GM19035 (cell line): ENCODE measurements at regions not wholly inside any gene's neighbourhood (a gene's known extent, or its start where the extent isn't known, plus 50 kb on each side); places are given as distances from the start of the nearest gene placed in this dataset.

Experiments used
- ATAC-seq: cut with Tn5 transposase; IDR thresholded peaks from one replicate; pipeline ENCODE4 v1.9.1; 2021; ENCODE audit not compliant: unreplicated experiment

- ATAC-seq, result no peak
Observed at GRCh38 chr9:626596-626995, 214.9 kb upstream of the DMRT1 start.

- ATAC-seq, result no peak
Observed at GRCh38 chr9:627336-627970, 214.0 kb upstream of the DMRT1 start.

DNA sequence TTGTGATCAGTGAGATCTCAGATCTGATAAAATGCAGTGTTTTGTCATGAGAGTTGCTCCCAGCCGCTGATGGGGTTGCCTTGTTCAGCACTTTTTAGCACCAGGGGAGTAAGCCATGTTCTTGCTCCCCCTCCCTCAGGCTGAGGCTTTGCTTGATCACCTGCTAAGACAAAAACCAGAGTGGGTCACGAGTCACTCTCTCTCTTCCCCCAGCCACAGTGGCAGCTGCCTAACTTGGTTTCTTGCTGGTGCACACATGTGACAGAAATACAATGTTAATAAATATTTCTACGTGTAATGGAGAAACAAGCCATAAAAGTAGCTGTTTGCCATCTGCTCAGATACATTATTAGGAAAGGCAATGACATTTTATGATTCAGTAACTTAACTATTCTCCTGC is 212.4 kb upstream of the DMRT1 start:
- ATAC-seq, result no peak

- ATAC-seq, result no peak
Observed at GRCh38 chr9:630817-631216, 210.7 kb upstream of the DMRT1 start.

DNA sequence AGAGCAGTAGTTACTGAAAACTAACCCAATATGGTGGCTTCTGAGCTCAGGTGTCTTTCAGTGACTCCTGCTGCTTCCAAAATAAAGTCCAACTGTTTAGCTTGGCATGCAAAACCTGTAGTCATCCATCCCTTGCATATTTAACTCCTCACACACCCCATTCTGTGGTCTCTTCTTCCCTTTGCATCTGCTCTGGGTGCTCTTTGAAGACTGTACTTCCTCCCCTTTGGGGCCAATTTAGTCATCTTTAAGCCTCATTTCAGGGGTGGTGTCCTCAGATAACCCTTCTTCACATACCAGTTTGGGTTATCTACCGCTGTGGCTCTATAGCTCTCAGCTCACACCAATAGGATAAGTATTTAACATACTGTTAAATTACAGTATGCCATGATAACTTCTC is 209.9 kb upstream of the DMRT1 start:
- ATAC-seq, result no peak

GRCh38 chr9:633461-633860 is 208.0 kb upstream of the DMRT1 start:
- no peak for ATAC-seq

- no peak for ATAC-seq
Observed at GRCh38 chr9:636931-637591, 204.4 kb upstream of the DMRT1 start.

DNA sequence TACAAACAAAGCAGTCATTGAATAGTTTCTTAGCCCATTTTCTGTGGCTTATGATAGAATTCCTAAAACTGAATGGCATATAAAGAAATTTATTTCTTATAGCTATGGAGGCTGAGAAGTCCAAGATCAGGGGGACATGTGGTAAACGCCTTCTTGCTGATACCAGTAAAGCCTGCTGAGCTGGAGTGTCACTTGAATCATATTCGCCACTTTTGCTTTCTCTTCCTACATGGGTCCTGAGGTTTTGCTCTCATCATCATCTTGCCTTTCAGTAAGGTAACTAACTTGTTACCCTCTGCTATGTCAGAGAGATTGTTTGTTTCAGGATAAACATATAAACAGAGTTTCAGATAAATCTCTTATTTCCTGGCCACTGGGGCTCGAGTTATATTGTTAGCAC is 203.3 kb upstream of the DMRT1 start:
- ATAC-seq, result no peak

- no peak for ATAC-seq
Observed at GRCh38 chr9:642014-642413, 199.5 kb upstream of the DMRT1 start.

DNA sequence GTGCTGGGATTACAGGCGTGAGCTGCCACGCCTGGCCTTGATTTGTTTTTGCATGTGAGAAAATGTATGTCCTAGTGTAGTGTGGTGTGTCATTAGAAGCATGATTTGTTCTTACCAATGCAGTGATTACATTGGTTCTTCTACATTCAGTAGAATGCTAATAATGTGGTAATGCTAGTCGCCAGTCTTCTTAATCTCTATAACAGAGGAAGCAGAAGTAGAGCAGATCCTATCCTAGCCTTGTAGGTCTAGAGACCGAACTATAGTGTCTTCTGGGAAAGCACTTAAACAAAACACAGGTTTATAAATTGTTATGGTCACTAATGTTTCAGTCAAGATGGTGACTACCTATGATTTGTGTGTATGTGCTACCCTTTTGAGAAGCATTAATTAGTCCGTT is 197.5 kb upstream of the DMRT1 start:
- ATAC-seq, result no peak

- no peak for ATAC-seq
Observed at GRCh38 chr9:647522-647921, 194.0 kb upstream of the DMRT1 start.

GRCh38 chr9:649128-650074 is 192.1 kb upstream of the DMRT1 start:
- no peak for ATAC-seq

DNA sequence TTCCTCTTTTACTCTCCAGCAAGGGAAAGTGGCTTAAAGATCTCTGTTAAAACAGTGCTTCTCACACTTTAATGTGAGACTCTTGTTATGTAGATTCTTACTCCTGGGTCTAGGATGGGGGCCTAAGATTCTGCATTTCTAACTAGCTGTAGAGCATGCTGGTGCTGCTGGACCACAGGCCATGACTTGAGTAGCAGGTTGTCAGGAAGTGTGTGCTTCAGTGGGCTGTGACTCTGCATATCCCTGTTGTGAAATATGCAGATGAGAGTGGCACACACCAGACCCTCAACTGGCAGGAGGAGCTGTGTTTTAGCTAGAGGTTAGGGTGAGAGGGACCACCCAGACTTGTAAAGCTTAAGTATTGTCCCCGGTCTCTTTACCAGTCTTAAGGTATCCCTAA is 191.1 kb upstream of the DMRT1 start:
- ATAC-seq, result no peak

GRCh38 chr9:651371-651770 is 190.1 kb upstream of the DMRT1 start:
- no peak for ATAC-seq

DNA sequence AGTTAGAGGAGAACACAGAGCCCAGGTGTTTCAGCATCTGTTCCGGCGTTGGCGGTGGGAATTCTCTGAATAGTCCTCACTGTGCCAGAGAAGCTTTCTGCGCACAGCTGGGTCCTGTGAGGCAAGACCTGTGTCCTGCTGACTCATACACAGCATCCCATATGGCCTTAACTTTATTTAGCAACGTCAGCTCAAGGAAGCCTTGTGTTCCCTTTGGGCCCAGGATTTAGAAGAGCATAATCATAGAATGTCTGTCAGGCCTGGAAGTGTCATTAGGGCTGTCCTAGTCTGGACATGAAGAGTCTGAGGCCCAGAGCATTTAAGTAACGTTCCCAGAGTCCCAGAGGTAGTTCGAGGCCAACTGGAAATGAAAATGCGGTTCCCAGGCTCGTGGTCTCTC is 188.6 kb upstream of the DMRT1 start:
- ATAC-seq, result no peak

DNA sequence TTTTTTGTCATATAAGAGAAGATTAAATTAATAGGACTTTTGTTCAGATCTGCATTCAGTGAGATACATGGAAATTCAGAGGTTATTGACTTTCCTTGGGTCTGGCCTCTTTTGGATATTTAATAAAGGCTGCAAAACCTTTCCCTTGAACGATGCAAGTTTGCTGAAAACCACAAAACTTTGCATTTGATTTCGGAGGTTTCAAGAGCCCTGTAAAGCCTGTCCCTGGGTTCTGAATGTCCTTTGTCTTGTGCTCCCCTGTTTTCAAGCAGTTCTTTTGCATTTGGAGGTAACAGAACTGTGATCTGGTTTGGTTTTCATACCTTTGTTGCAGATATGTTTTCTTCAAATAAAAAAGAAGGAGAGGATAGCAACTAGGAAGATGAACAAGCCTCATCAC is 188.1 kb upstream of the DMRT1 start:
- no peak for ATAC-seq

- no peak for ATAC-seq
Observed at GRCh38 chr9:653856-654387, 187.6 kb upstream of the DMRT1 start.

- ATAC-seq, result no peak
Observed at GRCh38 chr9:655875-656274, 185.6 kb upstream of the DMRT1 start.

DNA sequence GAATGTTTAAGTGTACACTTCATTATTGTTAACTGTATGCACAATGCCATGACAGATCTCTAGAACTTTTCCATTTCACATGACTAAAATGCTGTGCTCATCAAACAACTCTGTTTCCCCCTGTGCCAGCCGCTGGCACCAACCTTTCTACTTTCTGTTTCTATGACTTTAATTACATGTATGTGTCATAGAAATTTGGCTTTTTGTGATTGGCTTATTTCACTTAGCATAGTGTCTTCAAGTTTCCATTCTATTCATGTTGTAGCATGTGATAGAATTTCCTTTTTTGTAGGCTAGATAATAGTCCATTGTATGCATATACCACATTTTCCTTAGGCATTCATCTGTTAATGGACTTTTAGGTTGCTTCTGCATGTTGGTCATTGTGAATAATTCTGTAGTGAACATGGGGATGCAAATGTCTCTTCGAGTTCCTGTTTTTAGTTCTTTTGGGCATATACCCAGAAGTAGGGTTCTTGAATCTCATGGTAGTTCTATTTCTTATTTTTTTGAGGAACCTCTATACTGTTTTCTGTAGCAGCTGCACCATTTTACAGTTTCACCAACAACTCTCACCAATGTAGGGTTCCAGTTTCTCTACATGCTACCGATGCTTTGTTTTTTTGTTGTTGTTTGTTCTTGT is 184.4 kb upstream of the DMRT1 start:
- ATAC-seq, result no peak

DNA sequence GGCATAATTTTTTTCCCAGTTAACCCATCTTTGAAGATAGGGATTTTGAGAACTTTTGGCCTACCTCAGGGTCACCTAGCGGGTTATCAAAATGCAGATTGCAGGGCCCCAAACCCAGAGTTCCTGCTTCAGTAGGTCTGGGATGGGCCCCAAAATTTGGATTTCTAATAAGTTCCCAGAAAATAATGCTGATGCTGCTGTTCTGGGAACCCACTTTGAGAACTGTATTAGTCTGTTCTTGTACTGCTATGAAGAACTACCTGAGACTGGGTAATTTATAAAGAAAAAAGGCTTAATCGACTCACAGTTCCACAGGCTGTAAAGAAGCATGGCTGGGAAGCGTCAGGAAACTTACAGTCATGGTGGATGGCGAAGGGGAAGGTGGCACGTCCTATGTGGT is 182.2 kb upstream of the DMRT1 start:
- no peak for ATAC-seq

GRCh38 chr9:660227-660626 is 181.3 kb upstream of the DMRT1 start:
- no peak for ATAC-seq
